GM21619 (cell line): ENCODE measurements at regions not wholly inside any gene's neighbourhood (a gene's known extent, or its start where the extent isn't known, plus 50 kb on each side); places are given as distances from the start of the nearest gene placed in this dataset.

Experiments used
- ATAC-seq: cut with Tn5 transposase; IDR thresholded peaks from one replicate; pipeline ENCODE4 v1.9.1; 2021; ENCODE audit not compliant: unreplicated experiment

DNA sequence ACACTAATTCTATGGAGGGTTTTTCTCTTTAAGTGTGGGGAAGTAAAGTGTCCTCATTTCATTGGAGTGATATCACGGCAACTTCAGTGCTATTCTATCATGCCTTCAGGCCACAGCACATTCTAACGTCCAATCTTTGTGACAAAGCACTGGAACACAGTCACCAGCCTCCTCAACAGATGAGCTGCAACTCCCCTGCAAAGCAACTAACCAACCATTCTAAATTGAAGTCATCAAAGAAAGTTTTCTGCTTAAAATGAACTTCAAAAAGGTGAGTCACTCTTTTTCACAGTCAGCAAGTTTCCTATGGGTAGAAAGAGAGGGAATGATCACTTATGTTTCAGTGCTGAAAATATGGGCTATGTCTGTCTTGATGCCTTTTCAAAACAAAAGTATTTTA is 190.8 kb downstream of the ELAVL2 start:
- ATAC-seq = no peak

DNA sequence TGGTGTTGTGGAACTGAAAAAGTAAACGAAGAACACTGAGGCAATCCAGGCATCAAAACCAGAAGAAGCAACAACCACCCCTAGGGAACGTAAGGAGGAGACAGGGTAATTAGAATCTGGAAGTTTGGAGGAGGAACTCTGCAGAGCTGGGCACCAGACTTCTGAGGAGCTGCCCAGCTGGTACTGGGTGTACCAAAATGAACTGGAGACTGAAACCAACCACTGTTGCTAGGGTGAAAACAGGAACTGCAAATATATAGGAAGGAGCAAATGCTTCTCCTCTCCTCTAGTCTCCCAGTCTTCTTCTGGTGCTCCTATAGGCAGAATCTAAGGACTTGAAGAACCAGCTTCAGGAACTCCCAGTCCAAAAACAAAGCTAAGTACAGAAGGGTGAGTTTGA is 189.8 kb downstream of the ELAVL2 start:
- no peak for ATAC-seq

DNA sequence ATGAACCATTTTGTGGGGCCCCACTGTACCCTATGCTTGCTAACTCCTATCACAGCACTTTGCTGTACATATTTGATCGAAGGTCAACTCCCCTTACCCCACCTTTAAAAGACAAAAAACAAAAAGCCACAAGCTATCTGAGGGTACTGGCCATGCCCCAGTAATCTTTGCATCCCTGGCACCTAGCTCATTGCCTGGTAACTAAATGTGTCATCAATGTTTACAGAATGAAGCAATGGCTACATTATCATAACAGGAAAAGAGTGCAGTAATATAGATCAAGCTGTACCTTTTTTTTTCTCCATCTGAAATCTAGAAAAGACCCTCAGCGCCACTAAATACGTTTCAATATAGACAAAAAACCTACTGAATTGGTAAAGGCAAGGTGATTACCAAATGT is 188.0 kb downstream of the ELAVL2 start:
- ATAC-seq = no peak

DNA sequence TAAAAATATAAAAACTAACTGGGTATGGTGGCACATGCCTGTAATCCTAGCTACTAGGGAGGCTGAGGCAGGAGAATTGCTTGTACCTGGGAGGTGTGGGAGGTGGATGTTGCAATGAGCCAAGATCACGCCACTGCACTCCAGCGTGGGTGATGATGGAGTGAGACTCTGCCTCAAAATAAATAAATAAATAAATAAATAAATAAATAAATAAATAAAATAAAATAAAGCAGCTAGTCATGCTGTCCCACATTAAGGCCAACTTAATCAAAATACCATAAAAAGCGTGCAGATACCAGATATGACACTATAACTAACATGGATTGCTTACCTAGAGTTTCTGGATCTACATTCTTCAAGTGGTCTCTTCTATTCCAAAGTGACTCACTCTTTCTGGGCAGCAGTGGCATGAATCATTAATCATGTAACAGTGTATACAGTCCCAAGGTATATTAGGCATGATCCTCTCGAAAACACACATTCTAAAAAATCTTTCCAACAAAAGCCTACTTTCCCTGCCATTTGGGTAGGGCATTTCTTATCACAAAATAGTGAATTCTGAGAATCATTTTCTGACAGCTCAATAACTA is 187.1 kb downstream of the ELAVL2 start:
- no peak for ATAC-seq
